Mucosa of rectum (tissue), 2 donors: ENCODE measurements at regions not wholly inside any gene's neighbourhood (a gene's known extent, or its start where the extent isn't known, plus 50 kb on each side); places are given as distances from the start of the nearest gene placed in this dataset.

ENCODE experiments used
- H3K27ac ChIP-seq, 2 donors: one replicate each; pipeline ENCODE4 v1.7.0; 2013; ENCODE audit warnings: inconsistent platforms in 2 of 2, low read depth in 2 of 2, low read length in 2 of 2
- H3K27me3 ChIP-seq, 2 donors: one replicate each; pipeline ENCODE4 v1.7.0; 2013; ENCODE audit warnings: low read length in 2 of 2; ENCODE audit not compliant: control insufficient read depth in 2 of 2, insufficient read depth in 2 of 2
- H3K36me3 ChIP-seq, 2 donors: one replicate each; pipeline ENCODE4 v1.7.0; 2013; ENCODE audit warnings: low read length in 2 of 2; ENCODE audit not compliant: control insufficient read depth in 2 of 2, insufficient read depth in 2 of 2
- H3K4me1 ChIP-seq, 2 donors: one replicate each; pipeline ENCODE4 v1.7.0; 2013; ENCODE audit warnings: low read length in 2 of 2, mild to moderate bottlenecking in 1 of 2; ENCODE audit not compliant: control insufficient read depth in 2 of 2, insufficient read depth in 2 of 2
- H3K4me3 ChIP-seq, 2 donors: one replicate each; pipeline ENCODE4 v1.7.0; 2013; ENCODE audit warnings: low read length in 2 of 2
- H3K9ac ChIP-seq, 2 donors: one replicate each; pipeline ENCODE4 v1.7.0; 2013; ENCODE audit warnings: low read length in 2 of 2, low read depth in 1 of 2, mild to moderate bottlenecking in 1 of 2
- H3K9me3 ChIP-seq, 2 donors: one replicate each; pipeline ENCODE4 v1.7.0; 2013; ENCODE audit warnings: low read length in 2 of 2; ENCODE audit not compliant: control insufficient read depth in 2 of 2
- donor health status: healthy.
- donor health status: Normal muscosa, but diverticular disease.

- Histone ChIP-seq H3K9ac (no peak overlapping the region), H3K4me3 (no peak overlapping the region), H3K36me3 (no peaks in the 10 kb centered on the region), H3K9me3 (no peaks in the 10 kb centered on the region), H3K4me1 (no peaks in the 10 kb centered on the region), H3K27ac (no peak overlapping the region), H3K27me3 (peaks cover 0 to 3% of the 10 kb centered on the region in 2 donors)
These were observed 261.1 kb downstream of the BUD13 start for GRCh38 chr11:116511684-116512083.

- Histone ChIP-seq H3K4me1 (no peaks in the 10 kb centered on the region), H3K9ac (no peak overlapping the region), H3K27me3 (peaks cover 0 to 3% of the 10 kb centered on the region in 2 donors), H3K27ac (no peak overlapping the region), H3K9me3 (no peaks in the 10 kb centered on the region), H3K4me3 (no peak overlapping the region), H3K36me3 (no peaks in the 10 kb centered on the region)
These were observed 261.7 kb downstream of the BUD13 start for GRCh38 chr11:116510886-116511650.

- H3K4me1 ChIP-seq = no peaks in the 10 kb centered on the region
- H3K9ac ChIP-seq = no peak overlapping the region
- H3K36me3 ChIP-seq = no peaks in the 10 kb centered on the region
- no peak overlapping the region for H3K27ac ChIP-seq
- no peaks in the 10 kb centered on the region for H3K9me3 ChIP-seq
- peaks cover 0 to 3% of the 10 kb centered on the region in 2 donors for H3K27me3 ChIP-seq
- no peak overlapping the region for H3K4me3 ChIP-seq
These were observed 262.6 kb downstream of the BUD13 start for GRCh38 chr11:116510166-116510565.

- Histone ChIP-seq H3K27me3 (peaks cover 0 to 3% of the 10 kb centered on the region in 2 donors), H3K4me3 (no peak overlapping the region), H3K9ac (no peak overlapping the region), H3K9me3 (no peaks in the 10 kb centered on the region), H3K27ac (no peak overlapping the region), H3K36me3 (no peaks in the 10 kb centered on the region), H3K4me1 (no peaks in the 10 kb centered on the region)
These were observed 263.2 kb downstream of the BUD13 start for GRCh38 chr11:116509551-116509950.

GRCh38 chr11:116507849-116508695, 264.7 kb downstream of the BUD13 start:
- H3K4me1 ChIP-seq = no peaks in the 10 kb centered on the region
- H3K27ac ChIP-seq = no peak overlapping the region
- H3K4me3 ChIP-seq = no peak overlapping the region
- peaks cover 0 to 3% of the 10 kb centered on the region in 2 donors for H3K27me3 ChIP-seq
- H3K9ac ChIP-seq = no peak overlapping the region
- H3K36me3 ChIP-seq = no peaks in the 10 kb centered on the region
- no peaks in the 10 kb centered on the region for H3K9me3 ChIP-seq

GRCh38 chr11:116507016-116507415, 265.8 kb downstream of the BUD13 start:
- Histone ChIP-seq H3K9ac (no peak overlapping the region), H3K4me1 (no peaks in the 10 kb centered on the region), H3K4me3 (no peak overlapping the region), H3K27ac (no peak overlapping the region), H3K27me3 (peaks cover 0 to 3% of the 10 kb centered on the region in 2 donors), H3K9me3 (no peaks in the 10 kb centered on the region), H3K36me3 (no peaks in the 10 kb centered on the region)

- Histone ChIP-seq H3K27ac (no peak overlapping the region), H3K4me3 (no peak overlapping the region), H3K27me3 (peaks cover 0 to 3% of the 10 kb centered on the region in 2 donors), H3K36me3 (no peaks in the 10 kb centered on the region), H3K4me1 (no peaks in the 10 kb centered on the region), H3K9ac (no peak overlapping the region), H3K9me3 (no peaks in the 10 kb centered on the region)
These were observed 266.4 kb downstream of the BUD13 start for GRCh38 chr11:116506263-116506825.

GRCh38 chr11:116505298-116506262, 267.2 kb downstream of the BUD13 start:
- Histone ChIP-seq H3K27me3 (peaks cover 0 to 3% of the 10 kb centered on the region in 2 donors), H3K4me3 (no peak overlapping the region), H3K36me3 (no peaks in the 10 kb centered on the region), H3K9me3 (no peaks in the 10 kb centered on the region), H3K9ac (no peak overlapping the region), H3K27ac (no peak overlapping the region), H3K4me1 (no peaks in the 10 kb centered on the region)

- Histone ChIP-seq H3K9me3 (no peaks in the 10 kb centered on the region), H3K27ac (no peak overlapping the region), H3K27me3 (peaks cover 0 to 3% of the 10 kb centered on the region in 2 donors), H3K9ac (no peak overlapping the region), H3K4me3 (no peak overlapping the region), H3K4me1 (no peaks in the 10 kb centered on the region), H3K36me3 (no peaks in the 10 kb centered on the region)
These were observed 268.1 kb downstream of the BUD13 start for GRCh38 chr11:116504541-116505297.
